ENCODE measurements at regions not wholly inside any gene's neighbourhood (a gene's known extent, or its start where the extent isn't known, plus 50 kb on each side); places are given as distances from the start of the nearest gene placed in this dataset.

DNA sequence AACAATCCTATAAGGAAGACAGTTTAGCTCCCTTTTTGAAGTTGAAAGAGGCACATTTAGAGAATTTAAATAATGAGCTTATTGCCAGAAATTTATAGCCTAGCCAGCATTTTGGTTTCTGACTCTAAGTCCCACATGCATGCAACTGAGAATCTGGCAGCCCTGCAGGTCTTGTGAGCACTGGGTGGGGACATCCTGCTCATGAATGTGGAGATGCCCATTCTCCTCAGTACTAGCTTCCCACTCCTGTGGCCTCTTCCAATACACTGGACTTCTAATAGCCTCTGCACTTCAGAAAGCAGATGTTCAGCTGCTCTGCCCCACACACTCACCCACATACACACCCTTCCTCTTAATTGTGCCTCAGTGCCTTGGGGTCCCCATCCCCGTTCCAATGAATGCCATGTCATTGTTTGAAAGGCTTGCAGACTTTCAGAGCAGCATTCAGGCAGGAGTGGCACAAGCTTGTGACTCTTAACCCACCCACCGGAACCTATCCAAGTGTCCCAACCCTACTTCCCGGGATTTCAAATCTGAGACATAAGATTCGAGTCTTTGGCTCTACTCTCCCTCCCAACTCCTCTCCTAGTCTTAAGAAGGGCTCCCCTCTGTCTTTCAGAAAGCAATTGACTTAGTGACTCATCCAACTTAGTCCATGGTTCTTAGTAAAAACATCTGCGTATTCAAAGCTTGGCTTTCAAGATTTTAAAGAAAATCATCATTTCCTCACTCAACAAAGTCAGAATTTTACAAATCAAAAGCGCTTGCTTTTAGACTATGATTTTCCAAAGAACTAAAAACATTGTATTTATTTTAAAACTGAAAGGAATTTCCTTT, 80.0 kb upstream of the FREM2 start:
- DNase-seq (ENCODE audit: low spot score), result no peak

DNA sequence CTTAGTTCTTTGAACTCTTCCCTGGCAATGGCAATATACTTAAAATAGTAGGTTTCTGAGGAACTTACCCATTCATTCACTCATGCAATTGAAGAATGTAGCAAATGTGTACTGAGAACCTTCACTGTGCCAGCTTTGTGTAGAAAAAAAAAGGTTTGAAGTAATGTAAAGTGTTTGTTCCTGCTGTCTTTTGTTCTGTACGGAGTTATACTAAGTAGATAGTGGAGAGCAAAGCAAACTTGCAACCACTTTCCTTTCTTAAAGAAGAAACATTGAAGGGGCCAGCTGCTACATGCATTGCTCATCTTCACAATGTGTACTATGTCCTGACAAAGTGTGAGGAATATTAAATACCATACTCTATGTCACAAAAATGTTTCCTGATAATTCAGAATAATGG, 68.9 kb upstream of the FREM2 start:
- no peak for DNase-seq (ENCODE audit: low spot score)

DNA sequence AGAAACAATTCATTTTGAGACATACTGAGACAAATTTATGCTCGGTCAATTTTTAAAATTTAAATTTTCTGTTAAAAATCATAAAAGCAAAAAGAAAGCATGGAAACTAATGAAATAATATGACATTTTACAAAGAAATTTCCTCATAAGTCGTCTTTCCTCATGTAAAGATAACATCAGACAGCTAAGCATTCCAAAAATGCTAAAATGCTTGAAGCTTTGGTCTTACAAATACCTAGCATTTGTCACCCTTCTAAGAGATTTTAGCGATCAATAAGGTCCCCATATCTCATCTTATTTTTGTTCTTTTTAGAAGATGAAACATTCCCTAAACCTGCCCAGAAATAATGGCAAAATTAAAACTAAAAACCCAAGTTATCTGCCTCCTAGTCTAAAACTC, 68.5 kb upstream of the FREM2 start:
- no peak for DNase-seq (ENCODE audit: low spot score)

DNA sequence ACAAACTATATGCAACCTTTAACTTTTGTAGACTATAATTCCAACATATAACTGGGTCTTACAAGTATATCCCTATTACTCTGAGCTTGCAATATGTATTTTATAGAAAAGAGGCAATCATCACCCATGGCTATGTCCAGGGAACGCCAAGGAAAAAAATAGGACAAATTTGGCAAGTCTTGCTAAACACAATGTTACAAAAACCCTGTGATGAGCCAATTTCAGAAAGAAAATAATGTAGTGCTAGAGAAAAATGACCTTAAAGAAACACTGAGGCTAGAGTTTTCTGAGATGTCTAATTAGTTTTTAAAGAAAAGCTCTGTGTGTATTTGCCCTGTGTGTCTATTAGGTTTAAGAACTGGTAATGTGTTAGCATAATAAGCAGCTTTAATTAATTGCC, 68.0 kb upstream of the FREM2 start:
- DNase-seq (ENCODE audit: low spot score), result no peak

DNA sequence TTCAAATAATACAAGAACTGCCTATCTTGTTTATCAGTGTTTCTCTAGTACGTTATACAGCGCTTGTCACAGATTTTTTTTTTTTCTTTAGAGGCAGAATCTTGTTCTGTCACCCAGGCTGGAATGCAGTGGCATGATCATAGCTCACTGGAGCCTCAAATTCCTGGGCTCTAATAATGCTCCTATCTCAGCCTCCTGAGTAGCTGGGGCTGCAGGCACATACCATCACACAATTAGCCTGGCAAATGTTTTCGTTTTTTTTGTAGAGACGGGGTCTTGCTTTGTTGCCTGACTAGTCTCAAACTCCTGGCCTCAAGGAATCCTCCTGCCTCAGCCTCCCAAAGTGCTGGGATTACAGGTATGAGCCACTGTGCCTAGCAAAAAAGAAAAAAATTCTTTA, 66.0 kb upstream of the FREM2 start:
- no peak for DNase-seq (ENCODE audit: low spot score)

DNA sequence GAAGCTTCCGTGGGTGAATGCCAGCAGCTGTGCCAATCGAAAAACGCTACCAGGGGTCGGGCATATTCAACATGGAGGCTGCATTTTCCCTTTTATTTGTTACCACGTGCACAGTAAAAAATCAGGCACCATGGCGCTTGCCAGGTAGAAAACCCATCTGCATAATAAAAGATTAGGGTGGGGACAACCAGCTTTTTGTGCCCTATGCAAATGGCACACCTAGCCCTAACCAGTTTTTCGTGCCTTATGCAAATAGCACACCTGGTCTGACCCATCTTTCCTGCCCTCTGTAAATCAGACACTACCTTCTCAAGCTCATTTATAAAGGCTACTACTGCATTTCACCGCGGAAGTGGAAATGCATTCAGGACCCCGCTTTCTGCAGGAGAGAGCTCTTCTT, 62.1 kb upstream of the FREM2 start:
- DNase-seq (ENCODE audit: low spot score), result no peak

DNA sequence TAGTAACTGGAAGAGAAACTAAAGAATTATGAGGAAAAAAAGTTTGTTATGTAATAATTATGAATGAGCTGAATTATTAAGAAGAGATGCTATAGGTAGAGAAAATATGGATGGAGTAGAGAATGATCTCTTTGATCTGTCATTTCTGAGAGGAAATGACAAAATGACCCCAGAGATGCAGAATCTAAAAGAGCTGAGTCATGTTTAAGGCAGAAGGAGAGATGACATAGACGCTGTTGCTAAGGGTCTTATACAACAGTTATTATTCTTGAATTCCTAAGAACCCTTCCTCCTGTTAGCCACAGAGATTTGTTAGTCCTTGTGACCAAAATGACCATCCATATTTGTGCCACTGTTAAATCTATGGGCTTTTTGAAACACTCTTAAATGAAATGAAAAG, 58.3 kb upstream of the FREM2 start:
- no peak for DNase-seq (ENCODE audit: low spot score)

DNA sequence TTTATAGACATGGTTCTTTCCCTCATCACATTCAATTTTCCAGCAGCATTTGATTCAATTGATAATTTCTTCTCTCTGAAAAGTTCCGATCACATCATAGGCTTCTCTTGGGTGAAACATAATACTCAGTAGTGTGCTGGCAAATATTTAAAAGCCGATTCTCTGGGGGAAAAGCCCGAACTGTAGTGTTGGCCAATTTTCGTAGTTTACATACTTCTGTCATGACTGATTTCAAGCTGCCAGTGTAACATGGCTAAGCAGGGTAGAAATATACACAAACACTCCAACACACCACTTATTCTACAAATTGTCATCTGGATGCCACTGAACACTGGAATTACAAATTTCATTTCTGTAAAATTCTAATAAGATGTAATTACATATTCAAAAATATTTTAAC, 56.1 kb upstream of the FREM2 start:
- DNase-seq (ENCODE audit: low spot score), result no peak

DNA sequence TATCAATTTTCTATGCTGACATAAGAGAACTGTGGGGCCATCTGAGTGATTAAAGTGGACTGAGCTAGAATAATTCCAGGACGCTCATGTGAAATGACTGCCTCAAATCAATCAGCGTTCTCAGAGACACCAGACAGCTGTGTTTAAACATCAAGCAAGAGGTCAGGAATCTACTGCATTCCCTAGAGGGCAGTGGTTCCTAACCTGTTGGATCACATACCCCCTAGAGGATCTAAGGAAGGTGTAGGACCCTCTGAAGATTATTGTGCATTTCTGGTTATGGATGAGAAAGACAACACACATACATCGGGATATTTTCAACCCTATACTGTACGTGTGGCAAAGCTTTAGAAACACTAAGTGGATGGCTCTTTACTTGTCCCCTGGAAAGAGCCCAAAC, 51.8 kb upstream of the FREM2 start:
- DNase-seq (ENCODE audit: low spot score), result no peak

DNA sequence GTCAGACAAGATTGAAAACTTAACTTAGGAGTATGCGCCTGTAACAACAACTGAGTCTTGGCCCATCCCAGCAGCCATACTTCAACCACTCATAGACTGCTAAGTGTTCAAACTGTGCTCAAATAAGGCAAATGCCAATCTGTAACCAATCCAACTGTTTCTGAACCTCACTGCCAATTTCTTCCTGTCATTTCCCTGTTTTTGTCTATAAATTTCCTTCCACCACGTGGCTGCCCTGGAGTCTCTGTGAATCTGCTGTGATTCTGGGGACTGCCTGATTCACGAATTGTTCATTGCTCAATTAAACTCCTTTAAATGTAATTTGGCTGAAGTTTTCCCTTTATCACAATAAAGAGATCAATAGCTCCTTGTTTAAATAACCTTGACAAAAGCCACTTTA, 50.8 kb upstream of the FREM2 start:
- no peak for DNase-seq (ENCODE audit: low spot score)

DNA sequence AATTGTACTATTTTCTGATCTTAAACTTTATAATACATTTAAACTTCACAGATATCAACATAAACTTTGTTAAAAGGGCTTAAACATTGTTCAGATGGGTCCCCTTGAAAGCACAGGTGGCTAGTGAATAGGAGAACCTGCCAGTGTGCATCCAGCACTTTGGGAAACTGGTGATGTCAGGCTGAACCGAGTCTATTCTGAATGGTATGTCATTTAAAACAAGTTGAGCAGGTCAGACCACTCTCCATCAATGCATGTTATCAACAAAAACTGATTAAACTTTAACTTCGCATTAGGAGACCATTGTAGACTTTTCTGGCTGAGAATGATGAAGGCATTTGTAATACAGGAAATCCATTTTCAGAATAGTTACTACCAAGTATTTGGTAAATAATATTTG, 50.1 kb upstream of the FREM2 start:
- DNase-seq (ENCODE audit: low spot score), result no peak
